Fibroblast of lung (primary cell): ENCODE measurements at regions not wholly inside any gene's neighbourhood (a gene's known extent, or its start where the extent isn't known, plus 50 kb on each side); places are given as distances from the start of the nearest gene placed in this dataset.

Source experiments
- CTCF ChIP-seq, 2 donors: IDR thresholded peaks in 1 of 2; conservative IDR thresholded peaks in 1 of 2; 1 replicate in 1 of 2; 2 replicates in 1 of 2; pipeline ENCODE4 v1.5.1; 2011 to 2012; ENCODE audit warnings: low read length in 2 of 2, control low read depth in 1 of 2, inconsistent platforms in 1 of 2, low read depth in 1 of 2, mild to moderate bottlenecking in 1 of 2
- EZH2 ChIP-seq: IDR thresholded peaks from 2 replicates; pipeline ENCODE4 v1.5.1; 2012; ENCODE audit warnings: low read length, control low read depth, mild to moderate bottlenecking; ENCODE audit errors: missing control alignments

- TF ChIP-seq EZH2 (no peak), CTCF (conservative IDR thresholded peaks at IDR 0.05 in 1 of 2, IDR thresholded peaks at IDR 0.05 in 1 of 2; ENCODE audit: low read depth in 1 of 2, low read length in 2 of 2) (no peak)
Measured at GRCh38 chr17:79515646-79516571, 94.9 kb downstream of the RBFOX3 start.
